Loucy (cell line): ENCODE measurements at regions not wholly inside any gene's neighbourhood (a gene's known extent, or its start where the extent isn't known, plus 50 kb on each side); places are given as distances from the start of the nearest gene placed in this dataset.

Source experiments
- EZH2phosphoT487 ChIP-seq: fragments of 200-600 bp; IDR thresholded peaks from 2 replicates; pipeline ENCODE4 v1.6.1; 2018; ENCODE audit warnings: antibody characterized with exemption, mild to moderate bottlenecking, moderate library complexity, borderline replicate concordance
- TF ChIP-seq, protein P1 (sequence below): fragments of 200-600 bp; sonication (generic); conservative IDR thresholded peaks from 2 replicates; pipeline ENCODE4 v1.5.1; 2014; ENCODE audit warnings: mild to moderate bottlenecking, antibody characterized with exemption, low read length

DNA sequence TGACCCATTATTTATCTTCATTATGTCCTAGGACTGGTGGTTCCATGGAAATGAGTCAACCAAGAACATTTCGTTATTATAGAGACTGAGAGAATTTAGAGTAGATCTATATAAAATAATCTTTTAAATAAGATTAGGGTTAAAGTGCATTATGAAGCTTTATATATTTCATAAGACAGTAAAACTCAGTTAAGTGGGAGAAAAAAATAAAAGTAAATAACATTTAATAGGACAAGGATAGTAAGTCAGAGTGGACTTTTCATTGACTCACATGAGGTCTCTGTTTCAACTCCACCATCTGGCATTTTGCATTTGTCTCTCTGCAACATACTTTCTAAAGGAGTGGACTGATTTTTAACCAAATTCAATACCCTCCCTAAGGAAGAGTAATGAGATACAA lies 125.3 kb upstream of the CCDC68 start:
- TF ChIP-seq, protein P1, sequence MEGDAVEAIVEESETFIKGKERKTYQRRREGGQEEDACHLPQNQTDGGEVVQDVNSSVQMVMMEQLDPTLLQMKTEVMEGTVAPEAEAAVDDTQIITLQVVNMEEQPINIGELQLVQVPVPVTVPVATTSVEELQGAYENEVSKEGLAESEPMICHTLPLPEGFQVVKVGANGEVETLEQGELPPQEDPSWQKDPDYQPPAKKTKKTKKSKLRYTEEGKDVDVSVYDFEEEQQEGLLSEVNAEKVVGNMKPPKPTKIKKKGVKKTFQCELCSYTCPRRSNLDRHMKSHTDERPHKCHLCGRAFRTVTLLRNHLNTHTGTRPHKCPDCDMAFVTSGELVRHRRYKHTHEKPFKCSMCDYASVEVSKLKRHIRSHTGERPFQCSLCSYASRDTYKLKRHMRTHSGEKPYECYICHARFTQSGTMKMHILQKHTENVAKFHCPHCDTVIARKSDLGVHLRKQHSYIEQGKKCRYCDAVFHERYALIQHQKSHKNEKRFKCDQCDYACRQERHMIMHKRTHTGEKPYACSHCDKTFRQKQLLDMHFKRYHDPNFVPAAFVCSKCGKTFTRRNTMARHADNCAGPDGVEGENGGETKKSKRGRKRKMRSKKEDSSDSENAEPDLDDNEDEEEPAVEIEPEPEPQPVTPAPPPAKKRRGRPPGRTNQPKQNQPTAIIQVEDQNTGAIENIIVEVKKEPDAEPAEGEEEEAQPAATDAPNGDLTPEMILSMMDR, result no peak
- no peak for TF ChIP-seq EZH2phosphoT487
